NCI-H82 treated with DMSO at 0.1 percent for 48 hours (cell line): ENCODE measurements at regions not wholly inside any gene's neighbourhood (a gene's known extent, or its start where the extent isn't known, plus 50 kb on each side); places are given as distances from the start of the nearest gene placed in this dataset.
A peak's percentile ranks its signal among the peaks of the same experiment; 100 is the strongest.

ENCODE experiments used
- DNase-seq: peaks from one replicate; lab custom pipeline; 2025; ENCODE audit not compliant: unreplicated experiment; lab: John Stamatoyannopoulos, UW

DNA sequence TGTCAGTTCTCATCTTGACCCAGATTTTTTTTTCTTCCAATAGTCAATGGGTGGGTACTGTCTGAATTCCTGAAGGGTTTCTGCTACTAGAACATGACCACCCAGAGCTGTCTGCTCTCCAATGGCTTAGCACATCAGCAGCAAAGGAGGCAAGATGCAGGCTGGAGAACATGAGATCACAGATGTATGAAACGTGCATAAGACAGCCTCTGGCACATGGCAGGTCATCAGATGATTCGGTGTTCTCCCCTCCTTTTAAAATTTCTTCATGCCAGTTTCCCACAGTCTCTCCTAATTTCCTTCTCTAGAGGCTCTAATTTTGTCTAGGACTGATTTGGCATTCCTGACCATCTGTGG lies 359.3 kb upstream of the TNP1 start:
- DNase-seq: no peak

DNA sequence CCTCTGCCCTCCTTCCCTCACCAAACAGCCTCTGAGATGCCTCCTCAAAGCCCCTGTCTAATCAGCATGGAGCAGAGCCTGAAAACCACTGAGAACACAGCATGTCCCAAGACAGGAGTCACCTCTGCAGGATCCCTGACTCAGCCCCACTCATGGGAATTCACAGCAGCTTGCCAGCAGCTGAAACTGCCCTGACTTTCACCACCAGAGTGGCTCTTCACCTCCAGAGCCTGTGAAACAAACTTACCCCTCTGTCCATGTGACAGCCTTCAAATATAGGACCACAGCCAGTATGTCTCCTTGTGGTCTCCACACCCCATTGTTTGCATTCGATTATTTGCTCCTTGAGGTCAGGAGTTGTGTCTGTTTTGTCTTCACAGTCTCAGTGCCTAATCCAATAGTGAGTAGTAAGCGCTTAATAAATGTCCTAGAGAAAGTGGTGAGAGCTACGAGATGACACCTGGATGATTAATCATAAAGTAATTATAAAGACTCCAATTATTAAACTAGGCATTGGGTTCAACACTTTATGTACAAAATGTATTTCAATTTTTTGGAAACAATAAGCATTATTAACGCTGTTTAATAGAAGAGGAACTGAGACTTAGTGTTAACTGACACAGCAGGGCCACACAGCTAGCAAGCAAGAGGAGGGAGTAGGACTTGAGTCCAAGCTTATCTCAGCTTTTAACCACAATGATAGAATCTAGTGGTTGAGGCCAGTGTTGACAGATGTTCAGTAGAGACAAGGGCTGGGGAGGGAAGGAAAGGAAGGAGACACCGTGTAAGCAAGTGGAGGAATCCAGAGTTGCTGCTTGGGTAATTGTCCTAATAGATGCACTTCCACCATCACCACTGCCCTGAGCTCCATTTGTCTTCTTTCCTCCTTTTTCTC lies 358.7 kb upstream of the TNP1 start:
- DNase-seq: no peak

DNA sequence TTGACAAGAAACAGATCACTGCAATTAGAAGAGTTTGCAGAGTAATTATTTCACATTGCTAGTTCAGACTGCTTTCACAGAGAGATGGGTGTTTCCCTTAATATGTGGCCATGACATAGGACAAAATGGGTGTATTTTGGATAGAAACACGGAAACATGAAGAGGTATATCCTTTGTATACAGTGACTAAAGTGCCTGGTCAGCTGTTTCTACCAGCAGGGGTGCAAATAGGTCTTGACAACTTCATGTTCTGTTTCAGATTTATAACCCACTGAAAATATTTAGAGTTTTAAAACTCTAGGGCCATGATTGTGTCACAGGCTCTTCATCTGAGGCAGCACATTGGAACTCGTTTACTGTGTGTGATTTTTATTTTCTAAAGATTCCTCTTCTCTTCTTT lies 357.1 kb upstream of the TNP1 start:
- DNase-seq: no peak

DNA sequence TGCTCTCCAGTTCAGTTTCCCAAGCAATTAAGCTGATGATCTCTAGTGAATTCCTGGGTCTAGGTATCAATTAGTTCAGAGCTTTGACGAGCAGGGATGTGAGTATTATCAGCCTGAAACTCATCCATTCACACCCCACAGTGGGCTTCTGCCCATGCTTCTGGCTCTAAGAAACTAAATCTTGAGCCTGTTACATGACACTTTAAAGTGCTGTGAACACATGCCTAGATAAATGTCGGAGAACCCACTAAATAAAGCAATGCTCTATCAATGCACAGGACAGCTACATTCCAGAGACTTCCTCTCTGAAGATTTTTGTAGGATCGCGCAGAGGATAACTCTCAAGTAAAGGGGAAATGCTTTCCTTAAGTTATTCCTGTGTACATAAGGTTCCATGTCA lies 356.5 kb upstream of the TNP1 start:
- DNase-seq: no peak

DNA sequence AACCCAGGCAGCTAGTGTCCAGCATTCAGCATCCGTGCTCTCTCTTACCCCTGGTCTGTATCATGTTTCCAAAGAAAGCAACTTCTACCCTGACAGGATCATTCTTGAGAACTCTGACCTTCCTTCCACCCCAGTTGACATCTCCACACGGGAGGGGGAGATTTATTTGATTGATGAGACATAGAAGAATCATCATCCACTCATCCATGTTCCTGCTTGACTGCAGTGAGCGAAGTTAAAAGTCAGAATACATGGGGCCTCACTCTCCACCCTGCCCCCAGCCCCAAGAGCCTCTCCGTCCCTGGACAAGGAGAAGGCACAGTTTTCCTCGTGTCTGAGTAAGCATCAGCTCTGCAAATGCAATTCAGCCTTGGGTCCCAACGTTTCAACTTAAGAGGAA lies 356.0 kb upstream of the TNP1 start:
- no peak for DNase-seq

DNA sequence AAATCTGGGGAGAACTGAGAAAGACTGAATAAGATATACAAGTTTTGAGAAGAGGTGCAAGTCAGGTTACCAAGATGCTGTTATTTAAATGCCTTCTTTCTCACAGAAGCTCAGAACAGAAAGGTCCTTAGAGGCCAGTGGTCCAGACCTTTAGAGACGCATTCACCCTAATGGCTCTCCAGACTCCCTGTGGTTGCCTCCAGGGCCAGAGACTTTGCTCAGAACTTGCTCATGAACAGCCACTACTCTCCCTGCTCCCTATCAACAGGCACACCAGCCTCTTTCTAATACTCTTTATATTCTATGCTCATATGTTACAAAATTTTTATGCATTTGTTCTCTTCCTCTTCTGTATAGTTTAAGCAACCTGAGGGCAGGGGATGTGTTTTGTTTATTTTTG lies 349.0 kb upstream of the TNP1 start:
- no peak for DNase-seq

DNA sequence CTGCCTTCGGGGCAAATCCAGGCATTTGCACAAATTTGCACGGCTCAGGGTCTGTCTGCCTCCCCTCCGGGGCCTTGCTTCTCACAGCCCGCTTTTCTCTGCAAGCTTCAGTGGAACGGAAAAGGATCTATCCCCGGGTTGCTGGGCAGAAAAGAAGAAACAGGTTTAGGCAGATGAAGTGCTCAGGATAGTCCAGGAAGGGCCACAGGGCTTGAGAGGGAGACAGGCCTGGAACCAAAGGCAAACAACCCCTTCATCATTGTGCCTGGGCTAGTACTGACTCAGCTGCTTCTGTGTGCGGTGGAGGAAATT lies 347.8 kb upstream of the TNP1 start:
- no peak for DNase-seq

DNA sequence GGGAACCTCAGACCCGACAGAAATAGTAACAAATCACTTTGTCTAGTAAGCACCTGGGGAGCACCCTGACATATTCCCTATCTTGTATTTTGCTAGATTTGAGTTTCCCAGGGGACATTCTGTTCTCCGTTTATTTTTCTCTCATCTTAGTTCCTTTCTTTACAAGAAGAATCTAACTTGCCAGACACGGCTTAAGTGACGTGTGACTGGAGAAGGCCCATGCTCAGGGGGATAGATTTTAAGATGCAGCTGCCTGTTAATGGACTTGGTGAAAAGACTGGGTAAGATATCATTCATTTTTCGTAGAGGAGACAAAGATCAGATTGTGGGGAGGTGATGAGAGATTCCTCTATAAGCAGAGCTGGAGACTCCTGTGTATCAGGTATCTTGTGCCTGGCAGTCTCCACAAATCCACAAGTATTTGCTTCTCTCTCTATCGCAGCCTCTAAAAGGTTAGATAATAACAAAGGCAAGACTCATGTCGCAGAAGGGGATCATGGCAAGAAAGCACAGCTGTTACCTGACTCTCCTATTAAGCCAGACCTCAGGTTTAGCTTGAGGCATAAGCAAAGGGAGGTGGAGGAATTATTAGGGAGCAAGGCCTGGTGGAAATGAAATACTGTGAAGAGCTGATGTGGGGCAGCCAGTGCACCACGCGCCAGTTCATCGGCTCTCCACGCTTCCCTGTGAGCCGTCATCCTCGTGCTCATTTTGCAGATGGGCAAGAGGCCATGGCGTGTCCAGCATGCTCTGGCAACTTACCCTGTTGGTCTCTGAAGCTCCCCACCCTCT lies 347.2 kb upstream of the TNP1 start:
- DNase-seq: no peak

DNA sequence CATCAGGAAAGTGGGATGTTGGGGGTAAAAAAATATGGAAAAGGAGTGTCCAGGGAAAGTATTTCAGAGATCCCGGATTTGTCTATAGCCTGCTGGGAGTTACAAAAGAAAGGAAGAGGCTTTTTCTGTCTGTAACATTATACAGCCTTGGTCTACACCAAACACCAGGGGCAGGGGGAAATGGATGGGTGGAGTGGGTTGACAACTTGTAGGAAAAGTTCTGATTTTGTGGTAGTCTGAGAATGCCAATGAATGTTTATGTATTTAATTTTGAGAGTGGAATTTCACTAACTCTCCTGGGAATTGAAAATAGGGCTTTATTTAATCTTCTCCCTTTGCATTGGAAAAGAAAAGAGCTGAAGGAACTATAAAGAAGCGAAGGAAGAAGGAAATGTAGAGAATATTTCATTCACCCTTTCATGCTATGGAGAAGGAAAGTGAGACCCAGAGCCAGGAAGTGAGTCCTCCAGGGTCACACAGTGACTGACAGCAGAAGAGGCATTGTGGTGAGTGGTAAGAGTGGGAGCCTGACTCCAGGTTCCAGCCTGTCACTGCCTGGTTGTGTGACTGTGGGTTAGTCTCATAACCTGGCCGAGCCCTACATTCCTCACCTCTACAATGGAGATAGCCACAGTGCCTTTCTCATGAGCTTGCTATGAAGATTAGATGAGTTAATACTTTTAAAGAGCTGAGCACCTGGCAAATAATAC lies 346.3 kb upstream of the TNP1 start:
- DNase-seq: no peak

DNA sequence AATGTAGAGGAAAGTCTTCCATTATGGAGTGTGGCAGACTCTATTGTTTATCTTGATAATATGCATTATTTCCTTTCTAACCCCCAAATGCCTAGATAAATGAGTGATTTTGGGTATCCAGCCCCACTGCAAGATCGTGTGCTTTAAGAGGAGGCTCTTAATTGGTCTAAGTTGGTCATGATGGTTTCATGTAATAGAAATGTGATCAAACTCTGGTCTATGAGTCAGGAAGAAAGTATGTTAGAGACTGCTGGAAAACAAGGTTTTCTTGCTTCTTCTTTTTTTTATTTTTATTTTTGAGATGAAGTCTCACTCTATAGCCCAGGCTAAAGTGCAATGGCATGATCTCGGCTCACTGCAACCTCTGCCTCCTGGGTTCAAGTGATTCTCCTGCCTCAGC lies 344.5 kb upstream of the TNP1 start:
- no peak for DNase-seq

DNA sequence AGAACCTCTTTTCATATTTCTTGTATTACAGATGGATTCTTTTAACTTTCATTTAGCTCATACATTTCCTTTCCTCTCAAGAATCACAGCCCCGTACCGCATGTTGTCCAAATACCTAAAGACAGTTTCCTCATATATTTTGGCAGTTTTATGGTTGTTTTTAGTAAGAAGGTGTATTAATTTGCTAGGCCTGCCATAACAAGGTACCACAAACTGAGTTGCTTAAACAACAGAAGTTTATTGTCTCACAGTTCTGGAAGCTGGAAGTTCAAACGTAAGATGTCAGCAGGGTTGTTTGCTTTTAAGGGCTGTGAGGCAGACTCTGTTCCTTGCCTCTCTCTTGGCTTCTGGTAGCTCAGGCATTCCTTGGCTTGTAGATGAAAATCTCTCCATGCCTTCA lies 343.2 kb upstream of the TNP1 start:
- DNase-seq: no peak

DNA sequence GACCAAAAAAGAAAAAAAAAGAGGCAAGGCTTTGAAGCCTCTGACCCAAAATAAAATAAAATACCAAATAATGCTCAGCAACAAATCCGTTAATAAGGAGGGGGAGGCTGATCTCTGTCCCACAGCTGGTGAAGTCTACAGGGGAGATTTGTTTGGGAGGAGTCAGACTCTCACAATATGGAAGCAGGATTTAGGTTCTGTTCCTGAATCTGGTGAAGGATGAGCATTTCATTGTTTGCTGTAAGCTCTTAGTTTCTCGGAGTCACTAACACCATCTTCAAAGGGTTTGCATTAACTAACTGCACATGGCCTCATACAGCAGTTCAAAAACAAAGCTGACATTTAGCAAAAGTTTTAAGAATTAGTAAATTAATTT lies 339.4 kb upstream of the TNP1 start:
- peak; percentile 28 for DNase-seq

DNA sequence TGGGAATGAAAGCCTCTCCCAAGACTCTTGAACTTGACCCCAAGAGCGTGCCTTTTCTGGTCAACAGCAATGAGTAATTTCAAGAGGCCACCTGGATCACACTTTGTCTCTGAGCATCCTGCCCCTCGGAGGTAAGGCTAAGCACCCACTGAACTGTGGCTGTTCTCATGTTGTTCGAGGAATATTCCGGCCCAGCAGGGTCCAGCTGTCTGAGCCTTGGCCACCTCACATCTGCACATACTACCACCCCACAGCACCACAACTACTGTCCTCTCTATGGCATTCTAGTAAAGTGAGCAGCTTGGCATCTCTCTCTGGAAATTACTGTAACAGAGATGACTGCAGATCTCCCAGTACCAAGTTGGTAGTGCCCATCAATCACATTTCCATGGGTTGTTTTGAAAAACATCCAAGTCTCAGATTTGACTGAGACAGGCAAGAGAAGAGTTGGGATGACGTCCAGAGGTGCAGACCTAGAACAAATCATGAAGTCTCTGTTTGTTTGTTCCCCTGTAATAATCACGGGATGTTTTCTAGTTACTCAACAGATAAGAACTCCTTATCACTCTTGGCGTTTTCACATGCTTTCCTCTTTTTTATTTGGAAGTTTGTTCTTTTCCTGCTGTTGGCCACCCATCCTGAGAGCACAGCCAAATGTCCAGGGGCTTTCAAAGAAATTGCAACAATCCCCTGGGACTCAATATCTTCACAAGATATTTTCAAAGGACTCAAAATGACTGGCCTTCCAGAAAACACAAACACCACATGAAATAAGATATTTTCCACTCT lies 336.0 kb upstream of the TNP1 start:
- DNase-seq: no peak

DNA sequence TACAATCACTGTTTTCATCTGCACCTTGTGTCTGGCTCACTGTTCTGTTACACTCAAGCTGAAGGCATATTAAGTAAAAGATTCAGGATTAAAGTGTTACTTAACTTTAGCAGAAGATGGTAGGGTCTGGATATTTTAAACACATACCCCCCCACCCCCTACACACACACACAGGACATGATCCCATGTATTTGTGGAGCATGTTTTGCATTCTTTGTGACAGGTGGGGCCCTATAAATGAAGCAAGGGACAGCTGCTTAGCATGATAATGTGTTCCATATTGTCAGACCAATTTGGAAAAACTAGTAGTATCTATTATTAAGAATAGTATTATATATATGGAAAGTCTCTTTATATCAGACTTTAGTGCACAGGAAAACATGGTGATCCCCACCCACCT lies 335.2 kb upstream of the TNP1 start:
- no peak for DNase-seq

DNA sequence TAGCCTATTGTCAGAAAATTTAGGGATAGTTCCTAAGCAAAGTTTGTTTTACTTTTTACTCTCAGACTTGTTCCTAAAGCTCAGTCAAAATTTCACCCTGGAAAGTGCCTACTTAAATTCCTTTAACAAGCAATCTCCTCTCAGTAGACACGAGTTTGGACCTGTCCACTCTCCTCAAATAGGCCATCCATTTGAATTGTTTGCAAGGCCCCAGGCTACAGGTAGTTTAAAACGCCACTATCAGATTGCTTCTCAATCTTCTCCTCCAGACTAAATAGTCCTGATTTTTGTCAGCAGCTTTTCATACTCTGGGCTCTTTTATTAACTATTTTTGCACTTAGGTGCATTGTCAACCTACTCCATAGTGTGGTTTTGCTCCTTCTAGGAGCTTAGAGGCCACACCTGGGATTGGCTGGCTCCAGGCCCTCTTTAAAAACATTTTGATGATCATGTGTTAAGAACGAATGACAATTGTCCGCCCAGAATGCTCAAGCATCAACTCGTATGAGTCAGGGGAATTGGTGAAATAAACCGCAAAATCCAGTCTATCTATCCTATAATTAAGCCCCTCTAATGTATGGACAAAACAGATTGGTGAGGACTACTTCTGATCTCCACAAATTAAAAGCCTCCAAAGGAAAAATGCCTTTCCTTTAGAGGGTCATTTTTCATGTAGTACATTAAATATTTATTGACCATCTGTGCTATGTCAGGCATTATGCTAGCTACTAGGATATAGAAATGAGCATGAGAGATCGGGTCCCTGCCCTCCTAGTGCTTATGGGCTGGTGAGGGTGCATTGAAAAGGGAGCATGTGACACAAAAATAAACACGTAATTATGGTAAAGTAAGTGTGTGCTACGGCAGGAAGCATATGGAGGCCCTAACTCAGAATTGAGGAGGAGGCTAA lies 333.8 kb upstream of the TNP1 start:
- no peak for DNase-seq

DNA sequence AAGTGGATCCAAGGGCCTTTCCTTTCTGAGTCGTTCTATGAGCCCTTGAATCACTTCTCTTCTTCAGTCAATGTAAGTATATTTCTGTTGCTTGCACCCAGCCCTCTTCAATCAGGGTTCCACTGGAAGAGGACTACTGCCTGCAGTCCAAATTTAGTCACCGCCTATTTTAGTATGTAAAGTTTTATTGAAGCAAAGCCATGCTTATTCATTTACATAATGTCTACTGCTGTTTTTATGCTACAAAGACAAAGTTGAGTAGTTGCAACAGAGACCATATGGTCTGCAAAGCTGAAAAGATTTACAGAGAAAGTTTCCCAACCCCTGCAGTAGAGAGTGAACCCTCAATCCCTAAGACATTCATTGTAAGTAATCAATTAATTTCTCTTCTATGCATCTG lies 332.5 kb upstream of the TNP1 start:
- no peak for DNase-seq

DNA sequence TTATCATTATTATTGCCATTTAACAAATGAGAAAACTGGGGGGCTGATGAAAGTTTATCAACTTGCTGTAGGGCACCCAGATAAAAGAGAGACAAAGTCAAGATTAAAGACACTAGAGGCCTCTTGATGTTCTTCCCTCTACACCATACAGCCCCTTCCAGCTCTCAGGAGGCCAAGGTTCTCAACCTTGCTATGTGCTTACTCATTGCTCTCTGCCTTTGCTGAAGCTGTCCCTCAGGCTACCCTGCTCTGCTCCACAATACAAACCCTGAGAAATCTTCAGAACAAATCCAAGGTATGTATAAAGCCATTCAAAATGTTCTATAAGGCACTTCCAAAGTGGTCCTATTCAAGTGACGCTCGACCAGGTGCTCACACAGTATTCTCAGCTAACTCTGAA lies 329.9 kb upstream of the TNP1 start:
- DNase-seq: no peak

DNA sequence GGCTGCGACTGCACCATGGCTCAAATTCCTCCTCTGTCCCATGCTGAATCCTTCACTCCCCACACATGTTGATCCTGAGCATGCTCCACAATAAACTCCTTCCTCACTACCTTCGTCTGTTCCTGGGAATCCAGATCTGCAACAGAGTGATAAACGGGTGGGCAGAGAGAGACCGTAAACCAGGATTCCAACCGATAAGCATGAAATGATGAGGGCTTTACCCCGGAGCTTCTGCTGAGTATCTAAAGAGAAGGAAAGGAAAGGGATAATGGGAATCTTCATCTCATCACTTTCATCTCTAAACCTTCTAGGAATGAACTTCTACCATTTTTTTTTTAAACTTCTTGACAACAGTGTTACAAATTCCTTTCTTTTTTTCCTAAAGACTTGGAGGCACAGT lies 329.3 kb upstream of the TNP1 start:
- no peak for DNase-seq

DNA sequence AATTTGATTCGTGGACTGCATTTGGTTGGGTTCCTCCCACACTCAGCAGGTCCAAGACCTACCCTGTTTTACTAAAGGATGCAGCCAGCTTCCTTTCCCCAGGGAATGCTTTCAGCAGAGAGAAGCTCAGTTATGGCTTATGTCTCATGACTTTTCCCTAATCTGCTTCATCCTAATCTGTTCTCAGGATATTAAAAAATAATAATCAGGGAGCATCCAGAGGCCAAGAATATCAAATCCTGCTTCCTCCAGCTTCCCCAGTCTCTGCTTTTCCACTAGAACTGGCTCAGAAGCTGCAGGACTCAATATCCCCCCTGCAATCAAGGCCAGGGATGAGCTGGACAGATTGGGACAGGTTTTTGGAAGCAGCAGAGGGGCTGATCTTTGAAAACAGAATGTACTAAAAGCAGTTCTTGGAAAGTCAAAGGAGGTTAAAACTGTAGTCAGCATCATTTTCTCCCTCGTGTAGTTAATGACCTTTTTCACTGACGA lies 326.9 kb upstream of the TNP1 start:
- no peak for DNase-seq

DNA sequence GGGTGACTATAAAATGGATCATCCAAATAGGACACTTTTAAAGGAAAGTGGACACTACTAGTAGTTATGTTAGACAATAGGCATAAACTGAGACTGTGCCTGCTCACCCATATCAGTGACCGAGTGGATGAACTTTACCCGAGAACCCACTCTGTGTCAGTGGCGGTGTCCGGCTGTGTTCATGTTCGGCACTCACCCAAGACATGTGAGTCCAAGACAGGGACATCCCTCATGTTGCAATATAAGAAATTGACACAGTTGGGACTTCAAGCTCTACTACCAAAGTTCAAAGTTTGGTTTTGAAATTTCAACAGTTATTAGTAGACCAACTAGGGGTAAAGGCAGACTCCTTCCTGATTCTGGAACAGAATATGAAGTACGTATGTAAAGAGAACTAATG lies 326.3 kb upstream of the TNP1 start:
- DNase-seq: no peak
